Hepatocyte (in vitro differentiated cells): ENCODE measurements at regions not wholly inside any gene's neighbourhood (a gene's known extent, or its start where the extent isn't known, plus 50 kb on each side); places are given as distances from the start of the nearest gene placed in this dataset.

ENCODE experiments used
- DNase-seq: peaks from one replicate; pipeline ENCODE4 v3.0.0-alpha.2; 2016; ENCODE audit warnings: low spot score
- H2AFZ ChIP-seq: fragments of 200-600 bp; sonication (generic); 2 replicates; pipeline ENCODE4 v1.6.0; 2016; ENCODE audit warnings: antibody characterized with exemption, mild to moderate bottlenecking
- H3K27ac ChIP-seq: fragments of 200-600 bp; sonication (generic); 2 replicates; pipeline ENCODE4 v1.5.1; 2016; ENCODE audit warnings: mild to moderate bottlenecking
- H3K27me3 ChIP-seq: fragments of 200-600 bp; sonication (generic); 2 replicates; pipeline ENCODE4 v1.6.1; 2016
- H3K36me3 ChIP-seq: fragments of 200-600 bp; sonication (generic); replicated peaks from 2 replicates; pipeline ENCODE4 v1.5.1; 2016; ENCODE audit warnings: low read depth; ENCODE audit not compliant: insufficient read depth
- H3K4me1 ChIP-seq: fragments of 200-600 bp; sonication (generic); 2 replicates; pipeline ENCODE4 v1.5.1; 2016; ENCODE audit warnings: mild to moderate bottlenecking, moderate library complexity; ENCODE audit not compliant: insufficient read depth
- H3K4me2 ChIP-seq: fragments of 200-600 bp; sonication (generic); 2 replicates; pipeline ENCODE4 v1.6.0; 2016
- H3K4me3 ChIP-seq: fragments of 200-600 bp; sonication (generic); 2 replicates; pipeline ENCODE4 v1.5.1; 2016; ENCODE audit warnings: mild to moderate bottlenecking
- H3K79me2 ChIP-seq: fragments of 200-600 bp; sonication (generic); 2 replicates; pipeline ENCODE4 v1.6.0; 2017; ENCODE audit warnings: mild to moderate bottlenecking
- H3K9me2 ChIP-seq: fragments of 200-600 bp; sonication (generic); replicated peaks from 2 replicates; pipeline ENCODE4 v1.6.0; 2017; ENCODE audit warnings: mild to moderate bottlenecking; ENCODE audit not compliant: insufficient read depth
- H3K9me3 ChIP-seq: fragments of 200-600 bp; sonication (generic); 2 replicates; pipeline ENCODE4 v1.5.1; 2016; ENCODE audit warnings: low read depth, mild to moderate bottlenecking
- H4K20me1 ChIP-seq: fragments of 200-600 bp; sonication (generic); 2 replicates; pipeline ENCODE4 v1.6.0; 2016; ENCODE audit warnings: mild to moderate bottlenecking; ENCODE audit not compliant: insufficient read depth, poor library complexity, severe bottlenecking
- CTCF ChIP-seq: fragments of 200-600 bp; sonication (generic); IDR thresholded peaks from 2 replicates; pipeline ENCODE4 v1.5.1; 2016; ENCODE audit warnings: antibody characterized with exemption, mild to moderate bottlenecking; ENCODE audit not compliant: poor library complexity
- EZH2 ChIP-seq: fragments of 200-600 bp; sonication (generic); IDR thresholded peaks from 2 replicates; pipeline ENCODE4 v1.6.1; 2016; ENCODE audit warnings: antibody characterized with exemption, mild to moderate bottlenecking, borderline replicate concordance
- EZH2phosphoT487 ChIP-seq: fragments of 200-600 bp; sonication (generic); IDR thresholded peaks from one replicate; pipeline ENCODE4 v1.6.1; 2018; ENCODE audit warnings: antibody characterized with exemption, mild to moderate bottlenecking, low read depth, moderate library complexity; ENCODE audit not compliant: unreplicated experiment, severe bottlenecking
- WGBS: methylation state at CpG from one replicate; pipeline ENCODE4 v1.1.6; 2016; ENCODE audit warnings: low lambda C conversion rate; ENCODE audit errors: missing lambda C conversion rate; 5-methylcytosine and 5-hydroxymethylcytosine counted together

GRCh38 chr18:43751203-43751602 is 473.9 kb upstream of the SYT4 start:
- Histone ChIP-seq H3K27me3 (no peaks in the 10 kb centered on the region), H3K79me2 (no peaks in the 10 kb centered on the region), H4K20me1 (no peaks in the 10 kb centered on the region), H3K9me2 (no peaks in the 10 kb centered on the region), H3K36me3 (no peaks in the 10 kb centered on the region), H3K9me3 (peaks cover 6% of the 10 kb centered on the region), H3K4me3 (no peak overlapping the region), H3K4me1 (no peaks in the 10 kb centered on the region), H2AFZ (no peak overlapping the region), H3K27ac (no peak overlapping the region), H3K4me2 (no peak overlapping the region)
- DNase-seq: no peak
- TF ChIP-seq EZH2: no peak
- TF ChIP-seq EZH2phosphoT487: no peak
- no peak for TF ChIP-seq CTCF

GRCh38 chr18:43751835-43752234 is 474.5 kb upstream of the SYT4 start:
- Histone ChIP-seq H3K79me2 (no peaks in the 10 kb centered on the region), H3K27me3 (no peaks in the 10 kb centered on the region), H3K9me3 (peaks cover 6% of the 10 kb centered on the region), H3K36me3 (no peaks in the 10 kb centered on the region), H3K4me1 (no peaks in the 10 kb centered on the region), H3K4me3 (no peak overlapping the region), H4K20me1 (no peaks in the 10 kb centered on the region), H3K27ac (no peak overlapping the region), H3K9me2 (no peaks in the 10 kb centered on the region), H2AFZ (no peak overlapping the region), H3K4me2 (no peak overlapping the region)
- DNase-seq: no peak
- 98% methylated on average over 2 of the region's 2 CpGs for WGBS
- TF ChIP-seq CTCF (no peak), EZH2 (no peak), EZH2phosphoT487 (no peak)

GRCh38 chr18:43757273-43757672 is 480.0 kb upstream of the SYT4 start:
- H4K20me1 ChIP-seq: no peaks in the 10 kb centered on the region
- H3K9me2 ChIP-seq: no peaks in the 10 kb centered on the region
- no peak overlapping the region for H3K27ac ChIP-seq
- TF ChIP-seq EZH2phosphoT487: no peak
- no peak for TF ChIP-seq EZH2
- no peak for TF ChIP-seq CTCF
- no peak overlapping the region for H3K4me2 ChIP-seq
- no peaks in the 10 kb centered on the region for H3K9me3 ChIP-seq
- H2AFZ ChIP-seq: no peak overlapping the region
- no peak for DNase-seq
- 84% methylated on average over 1 of the region's 1 CpG for WGBS
- no peak overlapping the region for H3K4me3 ChIP-seq
- H3K27me3 ChIP-seq: no peaks in the 10 kb centered on the region
- no peaks in the 10 kb centered on the region for H3K4me1 ChIP-seq
- H3K79me2 ChIP-seq: no peaks in the 10 kb centered on the region
- H3K36me3 ChIP-seq: no peaks in the 10 kb centered on the region

GRCh38 chr18:43758734-43759133 is 481.4 kb upstream of the SYT4 start:
- Histone ChIP-seq H3K27me3 (no peaks in the 10 kb centered on the region), H2AFZ (no peak overlapping the region), H3K9me3 (no peaks in the 10 kb centered on the region), H3K27ac (no peak overlapping the region), H3K4me1 (no peaks in the 10 kb centered on the region), H3K4me2 (no peak overlapping the region), H4K20me1 (no peaks in the 10 kb centered on the region), H3K79me2 (no peaks in the 10 kb centered on the region), H3K4me3 (no peak overlapping the region), H3K9me2 (no peaks in the 10 kb centered on the region), H3K36me3 (no peaks in the 10 kb centered on the region)
- no peak for DNase-seq
- no peak for TF ChIP-seq EZH2
- no peak for TF ChIP-seq CTCF
- no peak for TF ChIP-seq EZH2phosphoT487
